Hematopoietic multipotent progenitor cell treated with erythropoietin and hydrocortisone succinate and interleukin-3 and kit ligand, for 8 days (in vitro differentiated cells): ENCODE measurements at regions not wholly inside any gene's neighbourhood (a gene's known extent, or its start where the extent isn't known, plus 50 kb on each side); places are given as distances from the start of the nearest gene placed in this dataset.
"Not testable (repeated sequence)": the region's sequence is repeated elsewhere in the genome, so short reads cannot be mapped to it uniquely, and the experiment has no call there.

Experiments used
- DNase-seq: peaks from one replicate; pipeline ENCODE4 v3.0.0-alpha.2; 2015

- no peak for DNase-seq
Measured at GRCh38 chr7:119647286-119647685, 625.7 kb upstream of the KCND2 start.

- DNase-seq: not testable (repeated sequence)
Measured at GRCh38 chr7:119648752-119649151, 624.2 kb upstream of the KCND2 start.

GRCh38 chr7:119660080-119660479 lies 612.9 kb upstream of the KCND2 start:
- DNase-seq: no peak

- no peak for DNase-seq
Measured at GRCh38 chr7:119664601-119665000, 608.4 kb upstream of the KCND2 start.

GRCh38 chr7:119665796-119666195 lies 607.2 kb upstream of the KCND2 start:
- no peak for DNase-seq

- DNase-seq: no peak
Measured at GRCh38 chr7:119681336-119681735, 591.6 kb upstream of the KCND2 start.

- DNase-seq: no peak
Measured at GRCh38 chr7:119684763-119685162, 588.2 kb upstream of the KCND2 start.

GRCh38 chr7:119685906-119686305 lies 587.1 kb upstream of the KCND2 start:
- DNase-seq: no peak

GRCh38 chr7:119688831-119689230 lies 584.1 kb upstream of the KCND2 start:
- DNase-seq: no peak

- no peak for DNase-seq
Measured at GRCh38 chr7:119692541-119692940, 580.4 kb upstream of the KCND2 start.

GRCh38 chr7:119694506-119694905 lies 578.5 kb upstream of the KCND2 start:
- DNase-seq: no peak

- DNase-seq: no peak
Measured at GRCh38 chr7:119696336-119696735, 576.6 kb upstream of the KCND2 start.

GRCh38 chr7:119703895-119704294 lies 569.1 kb upstream of the KCND2 start:
- DNase-seq: no peak

GRCh38 chr7:119706608-119707007 lies 566.4 kb upstream of the KCND2 start:
- DNase-seq: no peak

GRCh38 chr7:119708891-119709290 lies 564.1 kb upstream of the KCND2 start:
- no peak for DNase-seq

GRCh38 chr7:119711104-119711503 lies 561.9 kb upstream of the KCND2 start:
- DNase-seq: no peak

GRCh38 chr7:119712886-119713462 lies 560.0 kb upstream of the KCND2 start:
- no peak for DNase-seq

- DNase-seq: no peak
Measured at GRCh38 chr7:119713606-119714005, 559.4 kb upstream of the KCND2 start.

GRCh38 chr7:119720541-119720940 lies 552.4 kb upstream of the KCND2 start:
- DNase-seq: no peak

GRCh38 chr7:119724041-119724792 lies 548.8 kb upstream of the KCND2 start:
- DNase-seq: no peak

GRCh38 chr7:119733127-119733879 lies 539.7 kb upstream of the KCND2 start:
- DNase-seq: no peak

- DNase-seq: no peak
Measured at GRCh38 chr7:119737390-119737789, 535.6 kb upstream of the KCND2 start.

- DNase-seq: not testable (repeated sequence)
Measured at GRCh38 chr7:119745280-119745679, 527.7 kb upstream of the KCND2 start.

GRCh38 chr7:119748251-119748860 lies 524.6 kb upstream of the KCND2 start:
- DNase-seq: no peak
